C4-2B (cell line): ENCODE measurements at regions not wholly inside any gene's neighbourhood (a gene's known extent, or its start where the extent isn't known, plus 50 kb on each side); places are given as distances from the start of the nearest gene placed in this dataset.

Experiments used
- H3K27ac ChIP-seq: fragments of 450-650 bp; 2 replicates; pipeline ENCODE4 v1.5.1; 2017
- CTCF ChIP-seq: fragments of 450-650 bp; conservative IDR thresholded peaks from 2 replicates; pipeline ENCODE4 v1.5.1; 2017; ENCODE audit warnings: mild to moderate bottlenecking
- ZFX ChIP-seq: fragments of 450-650 bp; IDR thresholded peaks from 2 replicates; pipeline ENCODE4 v1.6.1; 2017

GRCh38 chr9:6072453-6072852 is 57.0 kb upstream of the RANBP6 start:
- TF ChIP-seq ZFX (no peak), CTCF (no peak)
- no peak overlapping the region for H3K27ac ChIP-seq

- TF ChIP-seq ZFX (no peak), CTCF (no peak)
- H3K27ac ChIP-seq: no peak overlapping the region
Observed at GRCh38 chr9:6068983-6069382, 53.6 kb upstream of the RANBP6 start.

GRCh38 chr9:6067426-6067825 is 52.0 kb upstream of the RANBP6 start:
- H3K27ac ChIP-seq: no peak overlapping the region
- TF ChIP-seq ZFX (no peak), CTCF (no peak)
